Activated CD8-positive, alpha-beta memory T cell treated with anti-CD3 and anti-CD28 coated beads for 36 hours (primary cell): ENCODE measurements at regions not wholly inside any gene's neighbourhood (a gene's known extent, or its start where the extent isn't known, plus 50 kb on each side); places are given as distances from the start of the nearest gene placed in this dataset.
"Not testable (repeated sequence)": the region's sequence is repeated elsewhere in the genome, so short reads cannot be mapped to it uniquely, and the experiment has no call there.

Source experiments
- CTCF ChIA-PET: fragments of 350-600 bp; sonication (Branson Sonifier 250); formaldehyde crosslinking; loops from one replicate; lab custom pipeline; 2021; ENCODE audit warnings: antibody characterized with exemption; lab: Charles Lee
- POLR2A ChIA-PET: fragments of 350-600 bp; sonication (Branson Sonifier 250); formaldehyde crosslinking; loops from one replicate; lab custom pipeline; 2021; ENCODE audit warnings: antibody characterized with exemption; lab: Charles Lee

GRCh38 chr3:181189556-181189955 is 200.0 kb upstream of the DNAJC19 start:
- ChIA-PET POLR2A (no interaction called here), CTCF (no interaction called here)

- ChIA-PET CTCF (no interaction called here), POLR2A (no interaction called here)
Observed at GRCh38 chr3:181183764-181184163, 194.2 kb upstream of the DNAJC19 start.

GRCh38 chr3:181183057-181183456 is 193.5 kb upstream of the DNAJC19 start:
- POLR2A ChIA-PET, CTCF ChIA-PET: not testable (repeated sequence)

GRCh38 chr3:181178991-181179390 is 189.5 kb upstream of the DNAJC19 start:
- ChIA-PET POLR2A (no interaction called here), CTCF (no interaction called here)

- ChIA-PET CTCF (no interaction called here), POLR2A (no interaction called here)
Observed at GRCh38 chr3:181176601-181177000, 187.1 kb upstream of the DNAJC19 start.

- POLR2A ChIA-PET = interaction anchor here (0.6 kb wide), 1 partner anchor 1634 kb away, joined by 3 read pairs; no protein-coding TSS in a partner anchor
- CTCF ChIA-PET = no interaction called here
Observed at GRCh38 chr3:181174676-181175233, 185.2 kb upstream of the DNAJC19 start.

GRCh38 chr3:181174022-181174421 is 184.5 kb upstream of the DNAJC19 start:
- ChIA-PET CTCF (no interaction called here), POLR2A (interaction anchor here (0.6 kb wide), 1 partner anchor 1633 kb away, joined by 3 read pairs; no protein-coding TSS in a partner anchor)

- POLR2A ChIA-PET = no interaction called here
- CTCF ChIA-PET = no interaction called here
Observed at GRCh38 chr3:181173227-181173626, 183.7 kb upstream of the DNAJC19 start.

GRCh38 chr3:181134873-181135272 is 145.3 kb upstream of the DNAJC19 start:
- POLR2A ChIA-PET = no interaction called here
- CTCF ChIA-PET = no interaction called here

- POLR2A ChIA-PET = no interaction called here
- CTCF ChIA-PET = no interaction called here
Observed at GRCh38 chr3:181133832-181134231, 144.3 kb upstream of the DNAJC19 start.

GRCh38 chr3:181105646-181106045 is 116.1 kb upstream of the DNAJC19 start:
- CTCF ChIA-PET = no interaction called here

GRCh38 chr3:181103605-181104004 is 114.1 kb upstream of the DNAJC19 start:
- POLR2A ChIA-PET = no interaction called here
- CTCF ChIA-PET = no interaction called here

More at GRCh38 chr3:181105646-181106045, 116.1 kb upstream of the DNAJC19 start:
- POLR2A ChIA-PET = no interaction called here

- CTCF ChIA-PET = no interaction called here
Observed at GRCh38 chr3:181086011-181086410, 96.5 kb upstream of the DNAJC19 start.

GRCh38 chr3:181081930-181082329 is 92.4 kb upstream of the DNAJC19 start:
- CTCF ChIA-PET = no interaction called here

More at GRCh38 chr3:181086011-181086410, 96.5 kb upstream of the DNAJC19 start:
- POLR2A ChIA-PET = no interaction called here

GRCh38 chr3:181076558-181076957 is 87.0 kb upstream of the DNAJC19 start:
- ChIA-PET POLR2A (no interaction called here), CTCF (no interaction called here)

More at GRCh38 chr3:181081930-181082329, 92.4 kb upstream of the DNAJC19 start:
- POLR2A ChIA-PET = no interaction called here

GRCh38 chr3:181075098-181075497 is 85.6 kb upstream of the DNAJC19 start:
- ChIA-PET CTCF (no interaction called here), POLR2A (no interaction called here)

GRCh38 chr3:181066143-181067087 is 76.9 kb upstream of the DNAJC19 start:
- CTCF ChIA-PET = interaction anchor here (0.7 kb wide), 1 partner anchor 562 kb away, joined by 3 read pairs; no protein-coding TSS in a partner anchor
- POLR2A ChIA-PET = no interaction called here

- ChIA-PET POLR2A (no interaction called here), CTCF (no interaction called here)
Observed at GRCh38 chr3:181056136-181056732, 66.7 kb upstream of the DNAJC19 start.

- CTCF ChIA-PET = no interaction called here
- POLR2A ChIA-PET = no interaction called here
Observed at GRCh38 chr3:181054538-181054937, 65.0 kb upstream of the DNAJC19 start.

GRCh38 chr3:181052256-181052655 is 62.7 kb upstream of the DNAJC19 start:
- POLR2A ChIA-PET = no interaction called here
- CTCF ChIA-PET = no interaction called here
